SH-SY5Y (cell line): ENCODE measurements at regions not wholly inside any gene's neighbourhood (a gene's known extent, or its start where the extent isn't known, plus 50 kb on each side); places are given as distances from the start of the nearest gene placed in this dataset.

Experiments used
- GATA2 ChIP-seq: IDR thresholded peaks from 2 replicates; pipeline ENCODE4 v1.6.1; 2011; ENCODE audit warnings: mild to moderate bottlenecking, low read depth, low read length
- GATA3 ChIP-seq: IDR thresholded peaks from 2 replicates; pipeline ENCODE4 v1.6.1; 2011; ENCODE audit warnings: low read depth, mild to moderate bottlenecking, low read length, moderate library complexity

DNA sequence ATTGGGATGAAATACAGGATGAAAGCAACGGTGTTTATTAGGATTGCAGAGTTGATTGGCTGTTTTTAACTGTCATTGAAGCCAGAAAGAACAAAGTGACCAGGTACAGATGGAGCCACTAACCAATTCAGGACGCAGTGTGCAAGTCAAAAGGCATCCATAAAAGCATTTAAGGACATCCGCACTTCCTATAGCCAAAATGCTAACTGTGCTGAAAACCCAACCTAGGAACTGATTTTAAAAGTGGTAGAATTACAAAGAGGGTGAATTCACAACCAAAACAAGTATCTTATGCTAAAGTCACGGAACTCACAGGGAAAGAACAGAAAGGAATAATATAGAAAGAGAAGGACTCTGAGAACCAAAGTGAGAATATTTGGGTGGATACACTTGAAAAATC is 63.1 kb upstream of the FOXG1 start:
- TF ChIP-seq GATA2: no peak
- no peak for TF ChIP-seq GATA3

DNA sequence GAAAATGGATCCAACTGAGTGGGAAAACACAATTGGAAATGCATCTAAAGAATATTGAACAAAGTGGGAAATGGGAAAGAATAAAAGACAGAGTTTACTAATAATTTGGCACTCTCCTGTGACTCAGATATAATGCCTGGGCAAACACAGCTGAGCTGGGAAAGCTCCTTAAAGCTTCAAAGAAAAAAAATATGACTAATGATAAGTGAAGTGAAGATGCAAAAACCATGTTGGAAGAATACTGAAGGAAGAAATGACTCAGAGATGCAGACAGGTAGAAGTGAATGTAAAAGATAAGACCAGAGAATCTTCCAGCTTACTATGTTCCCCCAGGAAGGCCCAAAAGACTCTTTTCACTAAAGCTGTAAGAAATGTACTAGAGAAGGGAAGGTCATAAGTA is 62.4 kb upstream of the FOXG1 start:
- no peak for TF ChIP-seq GATA2
- no peak for TF ChIP-seq GATA3

DNA sequence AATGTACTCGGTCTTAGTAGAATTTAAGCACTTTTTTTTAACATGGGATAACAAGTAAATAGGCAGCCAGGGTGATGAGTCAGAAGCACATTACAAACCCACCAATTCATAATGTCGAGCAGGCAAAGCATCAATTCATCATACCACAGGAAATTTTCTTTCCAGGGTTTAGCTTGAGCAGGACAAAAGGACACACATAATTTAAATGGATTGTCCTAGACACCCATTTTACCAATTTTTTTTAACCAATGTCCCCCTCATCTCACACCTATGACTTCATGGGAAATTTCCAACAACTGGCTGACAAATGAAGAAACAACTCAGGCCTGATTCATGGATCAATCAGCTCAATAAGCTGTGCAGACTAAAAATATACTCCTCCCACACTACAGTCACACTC is 58.8 kb upstream of the FOXG1 start:
- no peak for TF ChIP-seq GATA3
- TF ChIP-seq GATA2: no peak

DNA sequence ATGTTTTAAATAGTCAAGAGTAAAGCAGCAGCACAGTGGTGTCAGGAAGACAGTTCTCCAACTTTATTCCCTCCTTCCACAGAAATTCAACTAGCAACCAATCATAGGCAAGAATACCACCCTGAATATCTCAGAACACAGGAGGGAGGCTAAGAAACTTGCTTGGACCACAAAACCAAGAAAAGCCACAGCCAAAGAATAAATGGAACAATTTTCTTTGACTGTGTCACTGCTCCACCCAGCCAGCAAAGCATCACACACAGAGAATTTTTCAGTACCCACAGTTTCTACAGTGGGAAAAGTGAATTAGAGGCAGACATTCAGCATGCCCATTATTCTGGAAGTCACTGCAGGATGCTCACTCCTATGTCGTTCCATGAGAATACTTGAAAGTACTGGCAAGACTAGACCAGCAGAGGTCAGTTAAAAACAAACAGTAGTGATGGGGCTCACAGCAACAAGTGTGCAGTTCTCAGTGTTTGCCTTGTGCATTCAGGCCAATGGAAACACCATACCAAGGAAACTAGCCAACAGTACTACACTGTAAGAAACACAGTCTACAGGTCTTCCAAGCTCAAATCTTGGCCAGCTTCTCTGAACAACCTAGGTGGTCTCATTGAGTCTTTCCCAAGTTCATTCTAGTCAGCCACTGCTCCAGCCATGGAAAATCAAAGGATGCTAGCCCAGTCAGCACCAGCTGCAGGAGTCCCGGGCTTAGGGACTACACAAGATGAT is 56.8 kb upstream of the FOXG1 start:
- TF ChIP-seq GATA3: no peak
- TF ChIP-seq GATA2: no peak
